OCI-LY3 (cell line): ENCODE measurements at regions not wholly inside any gene's neighbourhood (a gene's known extent, or its start where the extent isn't known, plus 50 kb on each side); places are given as distances from the start of the nearest gene placed in this dataset.

ENCODE experiments used
- H2AFZ ChIP-seq: fragments of 200-600, 300-600 bp; shearing (Covaris generic); 2 replicates; pipeline ENCODE4 v1.6.0; 2014; ENCODE audit warnings: antibody characterized with exemption, low read depth, low read length
- H3K27ac ChIP-seq: fragments of 200-600, 300-600 bp; sonication (generic); 2 replicates; pipeline ENCODE4 v1.5.1; 2014; ENCODE audit warnings: mild to moderate bottlenecking, low read length, moderate library complexity, mixed read lengths
- H3K27me3 ChIP-seq: fragments of 200-600, 300-600 bp; sonication (generic); 2 replicates; pipeline ENCODE4 v1.6.1; 2014; ENCODE audit warnings: low read depth, low read length, mixed read lengths
- H3K36me3 ChIP-seq: fragments of 200-600, 300-600 bp; sonication (generic); replicated peaks from 2 replicates; pipeline ENCODE3; 2014; ENCODE audit warnings: low read depth, low read length, mixed read lengths
- H3K4me1 ChIP-seq: fragments of 300-600, 200-600 bp; sonication (generic); 2 replicates; pipeline ENCODE4 v1.6.1; 2014; ENCODE audit warnings: low read length, mixed read lengths
- H3K4me2 ChIP-seq: fragments of 200-600, 300-600 bp; sonication (generic); 2 replicates; pipeline ENCODE4 v1.6.1; 2014; ENCODE audit warnings: low read length, mixed read lengths
- H3K4me3 ChIP-seq: fragments of 300-600, 200-600 bp; sonication (generic); 2 replicates; pipeline ENCODE4 v1.5.1; 2014; ENCODE audit warnings: antibody characterized with exemption, mild to moderate bottlenecking, low read length, moderate library complexity
- H3K79me2 ChIP-seq: fragments of 300-600, 200-600 bp; shearing (Covaris generic); 2 replicates; pipeline ENCODE4 v1.6.1; 2014; ENCODE audit warnings: mild to moderate bottlenecking, low read length, mixed read lengths
- H3K9ac ChIP-seq: fragments of 300-600, 200-600 bp; shearing (Covaris generic); 2 replicates; pipeline ENCODE4 v1.6.0; 2014; ENCODE audit warnings: mild to moderate bottlenecking, low read length, moderate library complexity
- H3K9me3 ChIP-seq: fragments of 200-600, 300-600 bp; shearing (Covaris generic); 2 replicates; pipeline ENCODE4 v1.6.1; 2014; ENCODE audit warnings: low read length, mixed read lengths; ENCODE audit not compliant: insufficient read depth
- H4K20me1 ChIP-seq: fragments of 200-600, 300-600 bp; sonication (generic); 2 replicates; pipeline ENCODE4 v1.6.1; 2016; ENCODE audit warnings: low read length, mixed read lengths; ENCODE audit not compliant: insufficient read depth
- EZH2phosphoT487 ChIP-seq: fragments of 200-600 bp; shearing (Covaris generic); IDR thresholded peaks from 2 replicates; pipeline ENCODE4 v1.6.1; 2018; ENCODE audit warnings: antibody characterized with exemption, mixed run types, low read depth
- TF ChIP-seq, protein P1 (sequence below): fragments of 200-600, 300-600 bp; sonication (generic); IDR thresholded peaks from 2 replicates; pipeline ENCODE4 v1.5.1; 2014; ENCODE audit warnings: antibody characterized with exemption, low read length, low read depth

DNA sequence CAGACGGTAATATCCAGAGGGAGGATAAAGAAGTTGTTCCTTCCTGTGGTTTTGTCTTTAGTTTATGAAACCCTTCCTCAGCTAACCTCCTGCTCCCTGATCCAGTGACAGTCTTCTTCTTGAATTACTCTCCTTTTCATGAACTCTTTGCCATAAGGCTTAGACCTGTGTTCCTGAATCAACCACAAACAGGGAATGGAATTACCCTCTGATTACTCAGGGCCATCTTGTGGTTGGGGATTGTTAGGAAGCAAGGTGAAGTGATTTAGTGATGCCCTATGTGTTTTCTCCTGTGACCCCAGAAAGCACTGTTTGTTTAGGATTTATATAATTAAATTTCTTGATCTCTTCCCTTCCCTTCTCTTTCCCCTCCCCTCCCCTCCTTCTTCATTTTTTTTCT is 409.1 kb downstream of the TAF11L14 start:
- H3K79me2 ChIP-seq = no peaks in the 10 kb centered on the region
- no peaks in the 10 kb centered on the region for H3K27me3 ChIP-seq
- H3K9ac ChIP-seq = no peak overlapping the region
- no peaks in the 10 kb centered on the region for H3K36me3 ChIP-seq
- H2AFZ ChIP-seq = no peak overlapping the region
- no peaks in the 10 kb centered on the region for H3K9me3 ChIP-seq
- TF ChIP-seq, protein P1, sequence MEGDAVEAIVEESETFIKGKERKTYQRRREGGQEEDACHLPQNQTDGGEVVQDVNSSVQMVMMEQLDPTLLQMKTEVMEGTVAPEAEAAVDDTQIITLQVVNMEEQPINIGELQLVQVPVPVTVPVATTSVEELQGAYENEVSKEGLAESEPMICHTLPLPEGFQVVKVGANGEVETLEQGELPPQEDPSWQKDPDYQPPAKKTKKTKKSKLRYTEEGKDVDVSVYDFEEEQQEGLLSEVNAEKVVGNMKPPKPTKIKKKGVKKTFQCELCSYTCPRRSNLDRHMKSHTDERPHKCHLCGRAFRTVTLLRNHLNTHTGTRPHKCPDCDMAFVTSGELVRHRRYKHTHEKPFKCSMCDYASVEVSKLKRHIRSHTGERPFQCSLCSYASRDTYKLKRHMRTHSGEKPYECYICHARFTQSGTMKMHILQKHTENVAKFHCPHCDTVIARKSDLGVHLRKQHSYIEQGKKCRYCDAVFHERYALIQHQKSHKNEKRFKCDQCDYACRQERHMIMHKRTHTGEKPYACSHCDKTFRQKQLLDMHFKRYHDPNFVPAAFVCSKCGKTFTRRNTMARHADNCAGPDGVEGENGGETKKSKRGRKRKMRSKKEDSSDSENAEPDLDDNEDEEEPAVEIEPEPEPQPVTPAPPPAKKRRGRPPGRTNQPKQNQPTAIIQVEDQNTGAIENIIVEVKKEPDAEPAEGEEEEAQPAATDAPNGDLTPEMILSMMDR = no peak
- TF ChIP-seq EZH2phosphoT487 = no peak
- no peak overlapping the region for H3K4me3 ChIP-seq
- H3K4me2 ChIP-seq = no peak overlapping the region
- H4K20me1 ChIP-seq = no peaks in the 10 kb centered on the region
- no peak overlapping the region for H3K27ac ChIP-seq
- H3K4me1 ChIP-seq = no peaks in the 10 kb centered on the region

DNA sequence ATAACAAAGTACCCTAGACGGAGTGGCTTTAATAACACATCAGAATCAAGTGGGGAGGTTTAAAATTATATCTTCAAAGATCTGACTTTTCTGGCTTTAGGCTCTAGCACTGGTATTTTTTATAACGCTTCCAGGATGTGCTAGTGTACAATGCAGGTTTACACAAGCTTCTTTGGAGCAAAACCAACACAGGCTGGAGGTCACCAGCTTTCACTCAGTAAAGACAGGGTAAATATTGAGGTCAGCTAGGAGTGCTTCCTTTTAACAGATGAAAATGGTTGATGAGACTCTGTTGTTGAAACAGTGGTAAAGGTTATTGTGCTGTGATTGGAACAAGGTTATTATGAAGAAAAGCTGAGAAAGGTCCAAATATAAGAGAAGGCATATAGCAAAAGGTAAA is 414.2 kb downstream of the TAF11L14 start:
- Histone ChIP-seq H3K79me2 (no peaks in the 10 kb centered on the region), H3K27ac (no peak overlapping the region), H3K4me3 (no peak overlapping the region), H3K9ac (no peak overlapping the region), H3K27me3 (no peaks in the 10 kb centered on the region), H4K20me1 (no peaks in the 10 kb centered on the region), H3K4me1 (no peaks in the 10 kb centered on the region), H3K36me3 (no peaks in the 10 kb centered on the region), H3K4me2 (no peak overlapping the region), H3K9me3 (no peaks in the 10 kb centered on the region), H2AFZ (no peak overlapping the region)
- TF ChIP-seq, protein P1 = no peak
- TF ChIP-seq EZH2phosphoT487 = no peak

DNA sequence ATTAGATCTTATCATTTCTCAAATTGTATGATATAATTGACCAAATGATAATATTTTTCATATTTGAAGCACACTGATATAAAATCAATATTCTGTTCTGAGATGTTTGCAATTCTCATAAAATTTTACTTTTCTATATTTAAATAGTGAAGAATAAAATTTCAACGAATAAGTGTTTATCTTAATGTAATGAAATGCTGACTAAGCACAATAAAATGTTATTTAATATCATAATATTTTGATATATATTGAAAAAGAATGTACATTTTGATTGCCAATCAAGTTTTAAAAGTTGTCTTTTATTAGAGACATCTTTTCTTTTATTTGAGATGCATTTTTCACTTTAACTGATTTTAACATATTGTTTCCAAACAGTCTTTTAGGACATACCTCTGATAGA is 416.1 kb downstream of the TAF11L14 start:
- Histone ChIP-seq H3K36me3 (no peaks in the 10 kb centered on the region), H3K4me2 (no peak overlapping the region), H3K27ac (no peak overlapping the region), H3K79me2 (no peaks in the 10 kb centered on the region), H3K4me3 (no peak overlapping the region), H3K27me3 (no peaks in the 10 kb centered on the region), H2AFZ (no peak overlapping the region), H3K4me1 (no peaks in the 10 kb centered on the region), H3K9ac (no peak overlapping the region), H3K9me3 (no peaks in the 10 kb centered on the region), H4K20me1 (no peaks in the 10 kb centered on the region)
- no peak for TF ChIP-seq EZH2phosphoT487
- TF ChIP-seq, protein P1 = no peak

DNA sequence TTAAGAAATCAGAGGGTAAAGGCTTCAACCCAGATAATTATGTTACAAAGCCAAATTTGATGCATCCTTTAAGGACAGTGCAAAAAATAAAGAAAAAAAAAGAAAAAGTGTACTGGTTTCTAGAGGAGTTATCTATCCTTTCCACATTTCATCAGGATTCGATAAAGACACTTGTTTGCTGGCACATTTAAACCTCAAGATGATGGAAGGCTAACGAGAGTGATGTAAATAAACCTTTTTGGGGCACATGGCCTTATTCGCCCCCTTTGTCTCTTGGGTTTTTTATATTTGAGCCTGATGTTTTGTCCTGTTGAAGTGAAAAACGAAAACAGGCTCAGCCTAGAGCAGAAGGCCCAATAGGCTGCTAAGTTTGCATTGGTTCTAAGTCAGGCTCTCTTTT is 416.5 kb downstream of the TAF11L14 start:
- Histone ChIP-seq H3K9ac (no peak overlapping the region), H3K27me3 (no peaks in the 10 kb centered on the region), H3K79me2 (no peaks in the 10 kb centered on the region), H3K27ac (no peak overlapping the region), H4K20me1 (no peaks in the 10 kb centered on the region), H3K36me3 (no peaks in the 10 kb centered on the region), H3K4me2 (no peak overlapping the region), H3K4me1 (no peaks in the 10 kb centered on the region), H3K4me3 (no peak overlapping the region), H2AFZ (no peak overlapping the region), H3K9me3 (no peaks in the 10 kb centered on the region)
- no peak for TF ChIP-seq EZH2phosphoT487
- TF ChIP-seq, protein P1 = no peak
